HS-5 (cell line): ENCODE measurements at regions not wholly inside any gene's neighbourhood (a gene's known extent, or its start where the extent isn't known, plus 50 kb on each side); places are given as distances from the start of the nearest gene placed in this dataset.
"Not testable (repeated sequence)": the region's sequence is repeated elsewhere in the genome, so short reads cannot be mapped to it uniquely, and the experiment has no call there.

Experiments
- DNase-seq: peaks from one replicate; pipeline ENCODE4 v3.0.0-alpha.2; 2012; ENCODE audit warnings: low read depth

- DNase-seq, result no peak
These were observed 76.6 kb upstream of the TOX2 start for GRCh38 chr20:43837856-43838702.

- DNase-seq, result no peak
These were observed 77.9 kb upstream of the TOX2 start for GRCh38 chr20:43836790-43837189.

GRCh38 chr20:43835944-43836508 is 78.6 kb upstream of the TOX2 start:
- DNase-seq, result no peak

- no peak for DNase-seq
These were observed 80.9 kb upstream of the TOX2 start for GRCh38 chr20:43833511-43834395.

- no peak for DNase-seq
These were observed 81.7 kb upstream of the TOX2 start for GRCh38 chr20:43832961-43833360.

GRCh38 chr20:43832096-43832816 is 82.4 kb upstream of the TOX2 start:
- DNase-seq, result no peak

- no peak for DNase-seq
These were observed 83.1 kb upstream of the TOX2 start for GRCh38 chr20:43831481-43832065.

GRCh38 chr20:43830883-43831282 is 83.8 kb upstream of the TOX2 start:
- DNase-seq, result no peak

GRCh38 chr20:43829951-43830690 is 84.5 kb upstream of the TOX2 start:
- DNase-seq, result no peak

GRCh38 chr20:43827940-43828562 is 86.6 kb upstream of the TOX2 start:
- DNase-seq, result no peak

GRCh38 chr20:43826943-43827342 is 87.7 kb upstream of the TOX2 start:
- DNase-seq, result not testable (repeated sequence)

- no peak for DNase-seq
These were observed 89.1 kb upstream of the TOX2 start for GRCh38 chr20:43825581-43825980.

GRCh38 chr20:43825051-43825402 is 89.6 kb upstream of the TOX2 start:
- no peak for DNase-seq

- no peak for DNase-seq
These were observed 90.2 kb upstream of the TOX2 start for GRCh38 chr20:43824309-43825050.

GRCh38 chr20:43821795-43822194 is 92.9 kb upstream of the TOX2 start:
- DNase-seq, result no peak

- DNase-seq, result no peak
These were observed 93.8 kb upstream of the TOX2 start for GRCh38 chr20:43820731-43821330.

- no peak for DNase-seq
These were observed 85.4 kb upstream of the GTSF1L start for GRCh38 chr20:43812216-43812615.

GRCh38 chr20:43809206-43809819 is 82.5 kb upstream of the GTSF1L start:
- DNase-seq, result no peak

GRCh38 chr20:43804781-43805180 is 78.0 kb upstream of the GTSF1L start:
- DNase-seq, result no peak
